OCI-LY1 (cell line): ENCODE measurements at regions not wholly inside any gene's neighbourhood (a gene's known extent, or its start where the extent isn't known, plus 50 kb on each side); places are given as distances from the start of the nearest gene placed in this dataset.

Source experiments
- EZH2 ChIP-seq: fragments of 200-600 bp; sonication (generic), shearing (Covaris generic); IDR thresholded peaks from 2 replicates; pipeline ENCODE4 v1.8.0; 2017; ENCODE audit warnings: borderline replicate concordance, mixed run types, mild to moderate bottlenecking, antibody characterized with exemption, low read length, moderate library complexity, mixed read lengths
- TF ChIP-seq, protein P1 (sequence below): fragments of 200-600 bp; sonication (generic), shearing (Covaris generic); IDR thresholded peaks from 2 replicates; pipeline ENCODE4 v1.5.1; 2017; ENCODE audit warnings: mild to moderate bottlenecking, antibody characterized with exemption, low read length, moderate library complexity, mixed read lengths

DNA sequence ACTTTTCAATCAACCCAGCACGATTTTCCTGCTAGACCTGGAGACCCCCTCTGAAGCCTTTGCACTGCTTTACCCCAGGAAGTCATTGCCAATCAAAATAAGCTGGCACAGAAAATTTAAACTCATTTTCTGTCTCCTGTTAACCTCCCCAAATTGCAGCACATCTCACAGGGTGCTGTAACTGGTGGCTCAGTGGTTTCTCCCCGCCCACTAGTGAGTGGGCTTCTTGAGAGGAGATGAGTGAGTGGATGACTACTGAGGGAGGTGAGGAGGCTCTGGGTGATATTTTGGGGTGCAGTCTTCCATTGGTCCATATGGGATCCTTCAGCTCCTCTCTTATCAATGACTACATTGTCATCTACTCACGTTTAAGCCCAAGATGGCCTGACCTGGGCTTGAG, 239.8 kb upstream of the HS6ST1 start:
- TF ChIP-seq, protein P1, sequence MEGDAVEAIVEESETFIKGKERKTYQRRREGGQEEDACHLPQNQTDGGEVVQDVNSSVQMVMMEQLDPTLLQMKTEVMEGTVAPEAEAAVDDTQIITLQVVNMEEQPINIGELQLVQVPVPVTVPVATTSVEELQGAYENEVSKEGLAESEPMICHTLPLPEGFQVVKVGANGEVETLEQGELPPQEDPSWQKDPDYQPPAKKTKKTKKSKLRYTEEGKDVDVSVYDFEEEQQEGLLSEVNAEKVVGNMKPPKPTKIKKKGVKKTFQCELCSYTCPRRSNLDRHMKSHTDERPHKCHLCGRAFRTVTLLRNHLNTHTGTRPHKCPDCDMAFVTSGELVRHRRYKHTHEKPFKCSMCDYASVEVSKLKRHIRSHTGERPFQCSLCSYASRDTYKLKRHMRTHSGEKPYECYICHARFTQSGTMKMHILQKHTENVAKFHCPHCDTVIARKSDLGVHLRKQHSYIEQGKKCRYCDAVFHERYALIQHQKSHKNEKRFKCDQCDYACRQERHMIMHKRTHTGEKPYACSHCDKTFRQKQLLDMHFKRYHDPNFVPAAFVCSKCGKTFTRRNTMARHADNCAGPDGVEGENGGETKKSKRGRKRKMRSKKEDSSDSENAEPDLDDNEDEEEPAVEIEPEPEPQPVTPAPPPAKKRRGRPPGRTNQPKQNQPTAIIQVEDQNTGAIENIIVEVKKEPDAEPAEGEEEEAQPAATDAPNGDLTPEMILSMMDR: no peak
- TF ChIP-seq EZH2: no peak
